Liver (tissue), 8 donors: ENCODE measurements at regions not wholly inside any gene's neighbourhood (a gene's known extent, or its start where the extent isn't known, plus 50 kb on each side); places are given as distances from the start of the nearest gene placed in this dataset.

Experiments used
- DNase-seq: peaks from one replicate; pipeline ENCODE4 v3.0.0-alpha.2; 2017; ENCODE audit warnings: low spot score
- H3K27ac ChIP-seq, 2 donors: one replicate each; pipeline ENCODE4 v1.7.0; 2013; ENCODE audit warnings: inconsistent platforms in 2 of 2, low read length in 2 of 2, control low read depth in 1 of 2, low read depth in 1 of 2, mild to moderate bottlenecking in 1 of 2
- H3K27me3 ChIP-seq, 4 donors: one replicate each; pipeline versions ENCODE4 v1.6.1 to v1.7.0; 2013; ENCODE audit warnings: low read length in 3 of 4, inconsistent platforms in 1 of 4, mild to moderate bottlenecking in 1 of 4, moderate library complexity in 1 of 4; ENCODE audit not compliant: control insufficient read depth in 4 of 4, insufficient read depth in 4 of 4
- H3K36me3 ChIP-seq, 4 donors: one replicate each; pipeline versions ENCODE4 v1.6.1 to v1.7.0; 2013; ENCODE audit warnings: low read length in 3 of 4, mild to moderate bottlenecking in 3 of 4, low read depth in 1 of 4, moderate library complexity in 1 of 4; ENCODE audit not compliant: control insufficient read depth in 4 of 4, insufficient read depth in 3 of 4
- H3K4me1 ChIP-seq, 4 donors: one replicate each; pipeline versions ENCODE4 v1.6.1 to v1.7.0; 2013; ENCODE audit warnings: low read length in 3 of 4, mild to moderate bottlenecking in 3 of 4, moderate library complexity in 1 of 4; ENCODE audit not compliant: control insufficient read depth in 4 of 4, insufficient read depth in 4 of 4
- H3K4me3 ChIP-seq, 3 donors: one replicate each; pipeline versions ENCODE4 v1.6.1 to v1.7.0; 2013; ENCODE audit warnings: low read length in 3 of 3, control low read depth in 1 of 3, low read depth in 1 of 3, mild to moderate bottlenecking in 1 of 3
- H3K9ac ChIP-seq, 2 donors: one replicate each; pipeline ENCODE4 v1.7.0; 2013; ENCODE audit warnings: low read length in 2 of 2, mild to moderate bottlenecking in 2 of 2, moderate library complexity in 2 of 2, control low read depth in 1 of 2, low read depth in 1 of 2
- H3K9me3 ChIP-seq, 4 donors: one replicate each; pipeline versions ENCODE4 v1.6.1 to v1.7.0; 2013; ENCODE audit warnings: low read length in 3 of 4; ENCODE audit not compliant: control insufficient read depth in 4 of 4
- ATF3 ChIP-seq: IDR thresholded peaks from 2 replicates; pipeline ENCODE4 v1.6.1; 2016; ENCODE audit warnings: antibody characterized with exemption
- EGR1 ChIP-seq, 2 donors: IDR thresholded peaks; 2 replicates each; pipeline ENCODE4 v1.6.1; 2016 to 2018; ENCODE audit warnings: antibody characterized with exemption in 2 of 2, low read depth in 2 of 2
- FOXA1 ChIP-seq: IDR thresholded peaks from 2 replicates; pipeline ENCODE4 v1.6.1; 2016; ENCODE audit warnings: antibody characterized with exemption
- FOXA2 ChIP-seq: IDR thresholded peaks from 2 replicates; pipeline ENCODE4 v1.6.1; 2016; ENCODE audit warnings: antibody characterized with exemption
- GABPA ChIP-seq, 2 donors: IDR thresholded peaks in 1 of 2; conservative IDR thresholded peaks in 1 of 2; 2 replicates each; pipeline ENCODE4 v1.6.1; 2016; ENCODE audit warnings: antibody characterized with exemption in 2 of 2, mild to moderate bottlenecking in 1 of 2, moderate library complexity in 1 of 2
- HNF4A ChIP-seq, 2 donors: conservative IDR thresholded peaks; 2 replicates each; pipeline ENCODE4 v1.6.1; 2016; ENCODE audit warnings: antibody characterized with exemption in 2 of 2, mild to moderate bottlenecking in 2 of 2
- HNF4G ChIP-seq: IDR thresholded peaks from 2 replicates; pipeline ENCODE4 v1.6.1; 2016; ENCODE audit warnings: antibody characterized with exemption
- JUND ChIP-seq, 2 donors: IDR thresholded peaks; 2 replicates each; pipeline ENCODE4 v1.6.1; 2016; ENCODE audit warnings: antibody characterized with exemption in 2 of 2
- NR2F2 ChIP-seq: IDR thresholded peaks from 2 replicates; pipeline ENCODE4 v1.6.1; 2016; ENCODE audit warnings: antibody characterized with exemption
- RAD21 ChIP-seq, 2 donors: IDR thresholded peaks; 2 replicates each; pipeline ENCODE4 v1.6.1; 2016; ENCODE audit warnings: antibody characterized with exemption in 2 of 2, mild to moderate bottlenecking in 2 of 2
- RXRA ChIP-seq, 2 donors: IDR thresholded peaks; 2 replicates each; pipeline ENCODE4 v1.6.1; 2017 to 2018; ENCODE audit warnings: antibody characterized with exemption in 2 of 2, mild to moderate bottlenecking in 1 of 2
- SP1 ChIP-seq: IDR thresholded peaks from 2 replicates; pipeline ENCODE4 v1.6.1; 2018; ENCODE audit warnings: antibody characterized with exemption, mild to moderate bottlenecking
- TAF1 ChIP-seq: conservative IDR thresholded peaks from 2 replicates; pipeline ENCODE4 v1.6.1; 2016; ENCODE audit warnings: antibody characterized with exemption, mild to moderate bottlenecking
- YY1 ChIP-seq: IDR thresholded peaks from 2 replicates; pipeline ENCODE4 v1.6.1; 2016; ENCODE audit warnings: antibody characterized with exemption, mild to moderate bottlenecking
- ZBTB33 ChIP-seq: IDR thresholded peaks from 2 replicates; pipeline ENCODE4 v1.6.1; 2016; ENCODE audit warnings: antibody characterized with exemption
- WGBS: extraction: QIAGEN DNeasy Blood & Tissue Kit; methylation state at CpG from one replicate; pipeline ENCODE4 v1.1.7; 2013; 5-methylcytosine and 5-hydroxymethylcytosine counted together
- TF ChIP-seq, protein P1 (sequence below): IDR thresholded peaks from 2 replicates; pipeline ENCODE4 v1.6.1; 2016; ENCODE audit warnings: antibody characterized with exemption, mild to moderate bottlenecking
- TF ChIP-seq, protein P2 (sequence below): IDR thresholded peaks from 2 replicates; pipeline ENCODE4 v1.6.1; 2016; ENCODE audit warnings: antibody characterized with exemption
- TF ChIP-seq, protein P3 (sequence below): fragments of 150-350 bp; IDR thresholded peaks from 2 replicates; pipeline ENCODE4 v1.5.1; 2017; ENCODE audit warnings: improper control_type of control experiment, low read depth, low read length; ENCODE audit not compliant: missing input control
- donor health status: healthy.
- donor health status: healthy.
- donor health status: healthy.
- donor health status: healthy.
- donor health status: healthy.

GRCh38 chr7:50229964-50230363, 74.6 kb upstream of the IKZF1 start:
- 69% methylated on average over 3 of the region's 3 CpGs for WGBS
- DNase-seq: no peak

GRCh38 chr7:50228148-50228547, 76.4 kb upstream of the IKZF1 start:
- H3K27ac ChIP-seq: no peak overlapping the region
- WGBS: 48% methylated on average over 4 of the region's 4 CpGs
- no peak overlapping the region for H3K4me3 ChIP-seq
- TF ChIP-seq YY1 (no peak), HNF4A (conservative IDR thresholded peaks at IDR 0.05) (no peak), RXRA (IDR thresholded peaks at IDR 0.05) (no peak), EGR1 (IDR thresholded peaks at IDR 0.05; ENCODE audit: low read depth in 2 of 2) (no peak), HNF4G (no peak), JUND (IDR thresholded peaks at IDR 0.05) (no peak), NR2F2 (no peak), GABPA (IDR thresholded peaks at IDR 0.05 in 1 of 2, conservative IDR thresholded peaks at IDR 0.05 in 1 of 2) (no peak), TAF1 (no peak), FOXA1 (no peak), ZBTB33 (no peak), SP1 (no peak), FOXA2 (no peak), RAD21 (IDR thresholded peaks at IDR 0.05) (no peak), ATF3 (no peak)
- TF ChIP-seq, protein P1, sequence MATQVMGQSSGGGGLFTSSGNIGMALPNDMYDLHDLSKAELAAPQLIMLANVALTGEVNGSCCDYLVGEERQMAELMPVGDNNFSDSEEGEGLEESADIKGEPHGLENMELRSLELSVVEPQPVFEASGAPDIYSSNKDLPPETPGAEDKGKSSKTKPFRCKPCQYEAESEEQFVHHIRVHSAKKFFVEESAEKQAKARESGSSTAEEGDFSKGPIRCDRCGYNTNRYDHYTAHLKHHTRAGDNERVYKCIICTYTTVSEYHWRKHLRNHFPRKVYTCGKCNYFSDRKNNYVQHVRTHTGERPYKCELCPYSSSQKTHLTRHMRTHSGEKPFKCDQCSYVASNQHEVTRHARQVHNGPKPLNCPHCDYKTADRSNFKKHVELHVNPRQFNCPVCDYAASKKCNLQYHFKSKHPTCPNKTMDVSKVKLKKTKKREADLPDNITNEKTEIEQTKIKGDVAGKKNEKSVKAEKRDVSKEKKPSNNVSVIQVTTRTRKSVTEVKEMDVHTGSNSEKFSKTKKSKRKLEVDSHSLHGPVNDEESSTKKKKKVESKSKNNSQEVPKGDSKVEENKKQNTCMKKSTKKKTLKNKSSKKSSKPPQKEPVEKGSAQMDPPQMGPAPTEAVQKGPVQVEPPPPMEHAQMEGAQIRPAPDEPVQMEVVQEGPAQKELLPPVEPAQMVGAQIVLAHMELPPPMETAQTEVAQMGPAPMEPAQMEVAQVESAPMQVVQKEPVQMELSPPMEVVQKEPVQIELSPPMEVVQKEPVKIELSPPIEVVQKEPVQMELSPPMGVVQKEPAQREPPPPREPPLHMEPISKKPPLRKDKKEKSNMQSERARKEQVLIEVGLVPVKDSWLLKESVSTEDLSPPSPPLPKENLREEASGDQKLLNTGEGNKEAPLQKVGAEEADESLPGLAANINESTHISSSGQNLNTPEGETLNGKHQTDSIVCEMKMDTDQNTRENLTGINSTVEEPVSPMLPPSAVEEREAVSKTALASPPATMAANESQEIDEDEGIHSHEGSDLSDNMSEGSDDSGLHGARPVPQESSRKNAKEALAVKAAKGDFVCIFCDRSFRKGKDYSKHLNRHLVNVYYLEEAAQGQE: no peak
- TF ChIP-seq, protein P2, sequence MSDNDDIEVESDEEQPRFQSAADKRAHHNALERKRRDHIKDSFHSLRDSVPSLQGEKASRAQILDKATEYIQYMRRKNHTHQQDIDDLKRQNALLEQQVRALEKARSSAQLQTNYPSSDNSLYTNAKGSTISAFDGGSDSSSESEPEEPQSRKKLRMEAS: no peak
- TF ChIP-seq, protein P3, sequence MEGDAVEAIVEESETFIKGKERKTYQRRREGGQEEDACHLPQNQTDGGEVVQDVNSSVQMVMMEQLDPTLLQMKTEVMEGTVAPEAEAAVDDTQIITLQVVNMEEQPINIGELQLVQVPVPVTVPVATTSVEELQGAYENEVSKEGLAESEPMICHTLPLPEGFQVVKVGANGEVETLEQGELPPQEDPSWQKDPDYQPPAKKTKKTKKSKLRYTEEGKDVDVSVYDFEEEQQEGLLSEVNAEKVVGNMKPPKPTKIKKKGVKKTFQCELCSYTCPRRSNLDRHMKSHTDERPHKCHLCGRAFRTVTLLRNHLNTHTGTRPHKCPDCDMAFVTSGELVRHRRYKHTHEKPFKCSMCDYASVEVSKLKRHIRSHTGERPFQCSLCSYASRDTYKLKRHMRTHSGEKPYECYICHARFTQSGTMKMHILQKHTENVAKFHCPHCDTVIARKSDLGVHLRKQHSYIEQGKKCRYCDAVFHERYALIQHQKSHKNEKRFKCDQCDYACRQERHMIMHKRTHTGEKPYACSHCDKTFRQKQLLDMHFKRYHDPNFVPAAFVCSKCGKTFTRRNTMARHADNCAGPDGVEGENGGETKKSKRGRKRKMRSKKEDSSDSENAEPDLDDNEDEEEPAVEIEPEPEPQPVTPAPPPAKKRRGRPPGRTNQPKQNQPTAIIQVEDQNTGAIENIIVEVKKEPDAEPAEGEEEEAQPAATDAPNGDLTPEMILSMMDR: no peak
- H3K36me3 ChIP-seq: no peaks in the 10 kb centered on the region
- no peak for DNase-seq
- no peaks in the 10 kb centered on the region for H3K4me1 ChIP-seq
- H3K27me3 ChIP-seq: no peaks in the 10 kb centered on the region
- H3K9me3 ChIP-seq: peaks cover 1 to 8% (median 4%) of the 10 kb centered on the region in 4 donors
- H3K9ac ChIP-seq: no peak overlapping the region

More at GRCh38 chr7:50229964-50230363, 74.6 kb upstream of the IKZF1 start:
- Histone ChIP-seq H3K4me1 (no peaks in the 10 kb centered on the region), H3K9ac (no peak overlapping the region), H3K4me3 (no peak overlapping the region), H3K9me3 (peaks cover 1 to 8% (median 4%) of the 10 kb centered on the region in 4 donors), H3K36me3 (no peaks in the 10 kb centered on the region), H3K27me3 (no peaks in the 10 kb centered on the region), H3K27ac (no peak overlapping the region)
- TF ChIP-seq RAD21 (IDR thresholded peaks at IDR 0.05): peak in 1 of 2 donors; percentile 20
- TF ChIP-seq, protein P3: peak; percentile 21
- no peak for TF ChIP-seq EGR1 (IDR thresholded peaks at IDR 0.05; ENCODE audit: low read depth in 2 of 2)
